NCI-H1105 (cell line): ENCODE measurements at regions not wholly inside any gene's neighbourhood (a gene's known extent, or its start where the extent isn't known, plus 50 kb on each side); places are given as distances from the start of the nearest gene placed in this dataset.

Experiments
- DNase-seq: peaks from one replicate; lab custom pipeline; 2025; lab: John Stamatoyannopoulos, UW

- DNase-seq, result no peak
These were observed 204.9 kb upstream of the PLET1 start for GRCh38 chr11:112465433-112466024.

DNA sequence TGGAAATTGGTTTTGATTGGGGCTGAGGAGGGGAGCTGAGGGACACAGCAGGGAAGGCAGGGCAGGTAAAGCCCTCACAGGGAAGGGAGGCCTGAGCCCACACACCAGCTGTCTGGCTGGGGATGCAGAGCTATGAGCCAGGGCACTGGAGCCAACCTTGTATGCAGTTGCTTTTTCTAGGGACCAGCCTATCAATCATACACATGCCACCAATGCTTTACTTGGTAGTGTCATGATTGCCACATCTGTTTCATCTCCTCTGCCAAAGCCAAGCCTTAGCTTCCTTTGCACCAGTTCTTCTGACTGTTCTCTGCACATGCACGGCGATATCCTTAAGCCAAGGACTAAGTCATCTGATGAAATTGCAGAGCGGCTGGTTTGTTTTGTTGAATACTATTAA lies 207.1 kb upstream of the PLET1 start:
- no peak for DNase-seq

GRCh38 chr11:112469376-112469775 lies 208.7 kb upstream of the PLET1 start:
- no peak for DNase-seq

DNA sequence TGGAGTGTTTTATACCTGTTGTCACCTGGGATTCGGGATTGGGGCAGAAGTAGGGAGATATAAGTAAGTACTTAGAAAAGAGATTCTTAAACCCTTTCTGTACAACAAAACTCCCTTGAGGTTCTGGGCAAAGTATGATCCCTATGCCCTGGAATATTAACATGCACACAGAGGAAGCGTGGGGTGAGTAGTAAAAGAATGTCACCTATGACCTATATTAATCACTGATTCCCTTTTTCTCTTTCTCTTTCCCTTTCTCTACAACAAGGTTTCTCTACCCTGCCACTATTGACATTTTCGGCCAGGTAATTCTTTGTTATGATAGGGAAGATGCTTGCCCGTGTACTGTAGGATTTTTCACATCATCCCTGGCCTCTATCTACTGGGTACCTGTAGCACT lies 209.7 kb upstream of the PLET1 start:
- DNase-seq, result no peak

DNA sequence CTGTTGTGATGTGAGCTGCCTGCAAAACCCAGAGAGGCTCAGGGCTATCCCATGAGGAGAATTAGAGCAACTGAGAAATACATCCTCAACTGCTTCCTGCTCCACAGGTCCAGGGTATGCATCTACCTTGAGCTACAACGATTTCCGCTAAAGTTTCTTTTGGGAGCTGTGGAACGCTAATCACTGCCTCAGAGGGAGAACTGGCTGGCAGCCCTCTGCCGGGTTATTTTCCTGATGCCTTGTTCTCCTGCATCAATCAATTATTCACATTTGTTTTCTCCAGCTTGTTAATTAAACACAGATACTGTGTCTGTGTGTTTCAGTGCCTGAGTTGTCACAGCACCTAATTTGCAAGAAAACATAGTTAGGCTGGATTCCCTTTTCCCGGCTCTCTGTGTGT lies 211.1 kb upstream of the PLET1 start:
- no peak for DNase-seq

DNA sequence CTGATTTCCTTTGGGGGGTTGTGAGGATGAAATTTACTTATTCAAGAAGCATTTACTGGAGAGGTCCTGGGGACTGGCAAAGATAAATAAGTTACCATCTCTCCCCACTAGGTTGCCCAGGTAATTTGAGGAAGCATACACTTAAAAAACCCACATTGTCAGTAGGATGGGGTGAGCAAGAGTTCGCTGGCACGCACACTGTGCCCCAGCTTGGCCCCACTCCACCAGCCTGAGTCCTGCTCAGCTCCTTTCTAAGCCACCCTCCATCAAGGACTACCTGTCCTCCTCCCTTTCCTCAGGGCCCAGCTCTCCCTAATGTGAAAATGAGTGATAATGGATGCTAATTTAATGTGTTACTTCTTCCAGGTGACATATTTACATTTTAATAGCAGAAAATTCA lies 216.5 kb upstream of the PLET1 start:
- DNase-seq, result no peak

- no peak for DNase-seq
These were observed 217.1 kb upstream of the PLET1 start for GRCh38 chr11:112477581-112478317.

DNA sequence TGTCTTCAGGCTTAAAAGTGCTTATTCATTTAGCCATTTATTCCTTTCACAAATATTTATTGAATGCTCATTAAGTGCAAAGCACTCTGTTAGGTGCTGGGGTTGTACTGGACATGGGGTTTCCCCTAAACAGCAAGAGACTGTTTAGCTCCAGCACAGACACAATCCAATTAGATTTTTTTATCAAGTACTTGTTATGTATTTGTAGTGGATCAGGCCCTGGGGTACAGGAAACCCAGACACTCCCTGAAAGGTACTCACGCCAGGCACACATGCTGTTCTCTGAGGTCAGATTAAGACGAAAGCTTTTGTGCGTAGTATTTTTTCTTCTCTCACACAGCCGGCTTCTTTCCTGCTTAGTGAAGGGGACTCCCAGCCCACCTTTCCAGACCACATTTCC lies 218.1 kb upstream of the PLET1 start:
- DNase-seq, result no peak

- DNase-seq, result no peak
These were observed 220.8 kb upstream of the PLET1 start for GRCh38 chr11:112481431-112481830.

DNA sequence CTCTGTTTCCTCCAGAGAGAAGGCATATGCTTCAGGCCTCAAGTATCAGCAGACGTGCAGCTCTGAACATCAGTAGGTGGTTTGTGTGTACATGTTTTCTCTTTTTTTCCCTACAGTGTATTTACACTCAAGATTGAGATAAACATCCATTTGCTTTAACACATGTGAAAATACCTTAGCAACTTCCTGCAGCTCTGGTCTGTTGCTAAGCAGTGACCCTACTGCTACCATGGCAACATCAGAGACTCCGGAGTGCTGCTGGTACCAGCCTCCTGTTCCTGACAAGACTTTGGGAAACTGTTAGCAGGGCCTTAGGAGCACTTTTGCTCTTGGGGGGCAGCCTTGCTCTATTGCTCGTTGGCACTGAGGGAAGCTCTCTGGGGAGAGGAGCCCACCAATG lies 221.2 kb upstream of the PLET1 start:
- DNase-seq, result no peak

- DNase-seq, result no peak
These were observed 224.6 kb upstream of the PLET1 start for GRCh38 chr11:112485280-112485679.

- DNase-seq, result no peak
These were observed 237.2 kb upstream of the PLET1 start for GRCh38 chr11:112497826-112498225.

- DNase-seq, result no peak
These were observed 238.0 kb upstream of the PLET1 start for GRCh38 chr11:112498701-112499100.

GRCh38 chr11:112499153-112499880 lies 238.7 kb upstream of the PLET1 start:
- DNase-seq, result no peak

GRCh38 chr11:112499881-112500204 lies 239.2 kb upstream of the PLET1 start:
- no peak for DNase-seq

DNA sequence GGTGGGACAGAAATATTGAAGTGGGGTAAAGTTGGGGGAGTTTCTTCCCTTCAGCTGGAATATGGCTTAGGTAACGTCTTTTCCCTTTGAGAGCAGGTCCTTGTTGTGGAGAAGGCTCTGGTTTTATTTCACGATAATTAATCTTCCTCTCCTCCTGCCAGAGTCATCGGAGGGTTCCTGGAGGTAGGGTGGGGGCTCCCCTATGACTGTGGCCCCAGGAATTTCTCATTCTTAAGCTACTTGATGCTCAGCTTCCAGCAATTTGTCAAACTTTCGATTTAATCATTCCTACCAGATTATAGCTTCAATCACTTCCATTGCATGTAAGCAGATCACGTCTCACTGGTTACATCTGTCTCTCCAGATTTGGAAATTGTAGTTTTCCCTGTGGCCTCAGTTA lies 242.8 kb upstream of the PLET1 start:
- no peak for DNase-seq

DNA sequence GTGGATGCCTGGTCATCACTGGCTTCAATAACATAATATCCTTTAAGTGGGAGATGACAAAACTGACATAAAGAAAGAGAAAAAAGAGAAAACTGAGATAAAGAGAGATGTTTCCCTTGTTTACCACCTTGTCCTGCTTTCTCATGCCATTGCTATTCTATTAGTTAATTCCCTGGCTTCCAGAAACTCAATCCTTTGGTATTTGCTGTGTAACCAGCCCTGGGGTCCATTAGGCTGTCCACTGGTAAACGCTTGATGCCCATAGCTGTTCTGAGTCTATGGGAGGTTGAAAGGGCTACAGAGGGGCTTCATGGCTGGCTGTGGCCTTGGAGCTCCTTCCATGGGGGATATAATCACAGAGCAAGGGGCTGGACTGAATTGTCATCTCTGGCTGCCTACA lies 243.4 kb upstream of the PLET1 start:
- DNase-seq, result no peak

GRCh38 chr11:112506852-112507251 lies 246.2 kb upstream of the PLET1 start:
- DNase-seq, result no peak

GRCh38 chr11:112507281-112507680 lies 246.6 kb upstream of the PLET1 start:
- DNase-seq, result no peak

GRCh38 chr11:112508750-112509149 lies 248.1 kb upstream of the PLET1 start:
- no peak for DNase-seq

- no peak for DNase-seq
These were observed 248.6 kb upstream of the PLET1 start for GRCh38 chr11:112509300-112509699.

DNA sequence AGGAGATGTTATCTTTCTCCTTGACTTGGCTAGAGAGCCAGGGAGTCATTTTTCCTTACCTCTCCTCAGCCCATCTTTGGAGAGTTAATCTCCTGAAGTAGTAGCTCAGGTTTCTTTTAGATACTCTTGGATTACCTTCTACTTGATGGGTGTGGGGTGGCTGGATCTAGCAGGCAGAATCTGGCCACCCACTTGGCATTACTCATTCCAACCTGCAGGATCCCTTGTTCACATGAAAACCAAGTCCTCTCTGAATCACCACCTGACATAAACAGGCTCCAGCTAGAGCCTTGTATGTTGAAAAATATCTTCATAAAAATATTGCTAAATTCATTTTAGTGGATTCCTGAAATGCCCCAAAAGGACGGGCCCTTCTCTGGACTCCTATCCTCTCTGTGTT lies 250.6 kb upstream of the PLET1 start:
- DNase-seq, result no peak

- DNase-seq, result no peak
These were observed 251.3 kb upstream of the PLET1 start for GRCh38 chr11:112511911-112512310.

GRCh38 chr11:112513417-112513816 lies 252.8 kb upstream of the PLET1 start:
- no peak for DNase-seq
